Ecto neural progenitor cell (in vitro differentiated cells): ENCODE measurements at regions not wholly inside any gene's neighbourhood (a gene's known extent, or its start where the extent isn't known, plus 50 kb on each side); places are given as distances from the start of the nearest gene placed in this dataset.
"Not testable (repeated sequence)": the region's sequence is repeated elsewhere in the genome, so short reads cannot be mapped to it uniquely, and the experiment has no call there.

Source experiments
- DNase-seq: peaks from one replicate; pipeline ENCODE4 v3.0.0-alpha.2; 2018; ENCODE audit warnings: low spot score

DNA sequence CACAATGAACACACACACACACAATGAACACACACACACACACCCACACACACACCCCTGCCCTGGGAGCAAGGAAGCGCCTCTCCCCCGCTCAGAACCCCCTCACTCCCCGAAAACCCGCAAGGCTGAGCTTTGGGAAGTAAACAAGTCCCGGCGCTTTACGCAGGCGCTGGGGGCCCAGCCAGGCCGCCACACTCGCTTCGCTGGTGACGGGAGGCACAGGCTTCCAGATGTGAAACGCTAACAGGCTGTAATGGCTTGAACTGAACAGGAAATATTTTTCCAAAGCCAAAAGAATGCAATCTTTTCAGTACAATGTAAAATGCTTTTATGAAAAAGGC, 122.7 kb upstream of the IGF1R start:
- no peak for DNase-seq

- DNase-seq, result no peak
Observed at GRCh38 chr15:98526094-98526493, 122.2 kb upstream of the IGF1R start.

GRCh38 chr15:98528046-98528725, 120.2 kb upstream of the IGF1R start:
- DNase-seq, result no peak

DNA sequence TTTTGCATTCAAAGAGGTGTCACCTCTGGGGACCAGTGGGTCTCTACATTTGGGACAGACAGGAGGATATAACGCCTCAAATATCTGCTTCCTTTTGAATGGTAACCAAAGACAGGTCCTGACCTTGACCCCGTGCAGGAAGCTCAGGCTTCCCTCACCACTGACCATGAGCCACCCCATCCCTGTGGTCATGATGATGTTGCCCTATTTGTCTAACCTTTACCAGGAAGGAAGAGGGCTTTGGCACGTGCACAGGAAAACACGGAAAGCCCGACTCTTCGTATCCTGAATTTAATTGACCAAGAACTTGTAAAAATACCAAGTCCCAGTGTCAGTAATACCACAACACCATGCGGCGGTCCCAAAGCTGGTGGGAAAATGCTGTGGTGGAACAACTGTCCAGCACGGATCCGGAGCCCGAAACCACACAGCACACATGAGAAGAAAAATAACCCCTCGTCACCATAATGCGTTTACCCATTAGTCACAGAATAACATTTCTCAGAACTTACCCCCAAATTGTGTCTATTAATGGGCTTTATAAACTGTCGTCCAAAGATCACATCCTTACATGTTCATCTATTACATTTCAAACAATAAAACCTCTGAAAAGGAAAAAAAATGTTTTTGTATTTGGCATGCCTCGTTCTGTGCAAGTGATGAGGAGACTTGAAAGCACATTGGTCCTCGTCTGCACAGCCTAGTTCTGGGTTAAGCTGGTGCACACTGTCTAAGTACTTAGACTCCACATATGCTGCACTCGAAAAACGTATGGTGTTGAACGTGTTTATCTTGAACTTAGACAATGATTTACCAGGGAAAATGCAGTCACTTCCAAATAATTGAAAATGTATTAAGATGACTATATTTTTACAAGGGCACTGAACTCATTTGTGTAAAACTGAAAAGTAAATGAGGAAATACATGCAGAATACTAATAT, 118.9 kb upstream of the IGF1R start:
- no peak for DNase-seq

- DNase-seq, result no peak
Observed at GRCh38 chr15:98530570-98530969, 117.8 kb upstream of the IGF1R start.

DNA sequence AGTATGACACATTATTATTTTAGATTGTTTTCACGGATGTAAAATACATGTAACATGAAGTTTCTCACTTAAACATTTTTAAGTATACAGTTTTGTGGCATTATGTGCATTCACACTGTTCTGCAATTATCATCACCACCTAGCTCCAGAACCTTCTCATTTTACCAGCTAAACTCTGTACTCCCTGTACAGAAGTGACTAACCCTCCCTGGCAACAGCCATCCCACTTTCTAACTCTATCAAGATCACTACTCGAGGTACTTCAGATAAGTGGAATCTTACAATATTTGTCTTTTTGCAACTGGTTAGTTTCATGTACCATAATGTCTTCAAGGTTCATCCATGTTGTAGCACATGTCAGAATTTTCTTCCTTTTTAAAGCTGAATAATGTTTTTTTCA, 116.3 kb upstream of the IGF1R start:
- no peak for DNase-seq

DNA sequence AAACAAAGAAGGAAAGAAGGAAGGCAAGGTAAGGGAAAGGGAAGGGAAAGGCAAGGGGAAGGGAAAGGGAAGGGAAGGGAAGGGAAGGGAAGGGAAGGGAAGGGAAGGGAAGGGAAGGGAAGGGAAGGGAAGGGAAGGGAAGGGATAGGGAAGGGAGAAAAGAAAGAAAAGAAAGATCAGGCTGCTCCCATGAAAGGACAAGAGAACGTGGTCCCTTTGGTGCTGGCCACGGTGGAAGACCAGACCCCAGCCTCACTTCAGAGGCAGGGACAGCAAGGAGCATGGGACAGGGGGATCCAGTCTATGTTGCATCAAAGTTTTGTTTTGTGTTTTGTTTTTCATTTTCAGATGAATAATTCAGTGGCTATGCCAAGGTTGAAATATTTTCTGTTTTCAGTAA, 111.4 kb upstream of the IGF1R start:
- DNase-seq, result no peak

DNA sequence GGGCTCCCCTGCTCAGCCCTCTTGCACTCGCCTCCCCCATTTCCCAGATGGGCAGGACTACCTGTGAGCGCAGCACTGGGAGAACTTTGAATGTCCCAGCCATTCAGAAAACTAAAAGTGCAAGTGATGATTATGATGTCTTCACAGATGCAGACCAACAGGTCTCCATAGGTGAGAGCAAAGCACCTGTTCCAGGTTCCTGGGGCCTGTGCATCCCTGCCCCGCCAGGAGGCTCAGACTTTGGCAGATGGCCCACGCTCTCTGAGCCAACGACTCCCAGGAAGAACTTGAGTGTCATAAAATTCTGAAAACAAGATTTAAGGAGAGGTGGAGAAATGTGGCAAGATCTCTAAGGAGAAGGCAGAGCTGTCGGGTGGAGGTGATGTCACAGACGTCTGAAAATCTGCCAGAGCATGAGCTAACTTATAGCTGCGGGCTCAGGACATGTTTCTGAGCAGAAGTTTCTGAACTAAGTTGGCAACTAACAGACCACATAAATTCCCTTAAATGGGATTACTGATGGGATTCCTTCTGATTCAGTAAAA, 110.8 kb upstream of the IGF1R start:
- no peak for DNase-seq

GRCh38 chr15:98541519-98541918, 106.8 kb upstream of the IGF1R start:
- no peak for DNase-seq

GRCh38 chr15:98543237-98543636, 105.1 kb upstream of the IGF1R start:
- DNase-seq, result no peak

GRCh38 chr15:98546329-98546728, 102.0 kb upstream of the IGF1R start:
- no peak for DNase-seq

- no peak for DNase-seq
Observed at GRCh38 chr15:98547275-98547674, 101.1 kb upstream of the IGF1R start.

GRCh38 chr15:98547741-98548138, 100.6 kb upstream of the IGF1R start:
- DNase-seq, result peak; percentile 60

GRCh38 chr15:98548139-98548971, 100.0 kb upstream of the IGF1R start:
- DNase-seq, result peak; percentile 79

- DNase-seq, result no peak
Observed at GRCh38 chr15:98549003-98549402, 99.3 kb upstream of the IGF1R start.

DNA sequence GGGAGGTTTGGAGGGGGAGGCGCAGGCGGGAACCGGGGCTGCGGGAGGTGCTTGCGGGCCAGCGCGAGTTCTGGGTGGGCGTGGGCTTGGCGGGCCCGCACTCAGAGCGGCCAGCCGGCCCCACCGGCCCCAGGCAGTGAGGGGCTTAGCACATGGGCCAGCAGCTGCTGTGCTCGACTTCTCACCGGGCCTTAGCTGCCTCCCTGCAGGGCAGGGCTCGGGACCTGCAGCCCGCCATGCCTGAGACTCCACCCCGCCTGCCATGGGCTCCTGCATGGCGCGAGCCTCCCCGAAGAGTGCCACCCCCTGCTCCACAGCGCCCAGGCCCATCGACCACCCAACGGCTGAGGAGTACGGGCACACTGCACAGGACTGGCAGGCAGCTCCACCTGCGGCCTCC, 98.6 kb upstream of the IGF1R start:
- DNase-seq, result no peak

DNA sequence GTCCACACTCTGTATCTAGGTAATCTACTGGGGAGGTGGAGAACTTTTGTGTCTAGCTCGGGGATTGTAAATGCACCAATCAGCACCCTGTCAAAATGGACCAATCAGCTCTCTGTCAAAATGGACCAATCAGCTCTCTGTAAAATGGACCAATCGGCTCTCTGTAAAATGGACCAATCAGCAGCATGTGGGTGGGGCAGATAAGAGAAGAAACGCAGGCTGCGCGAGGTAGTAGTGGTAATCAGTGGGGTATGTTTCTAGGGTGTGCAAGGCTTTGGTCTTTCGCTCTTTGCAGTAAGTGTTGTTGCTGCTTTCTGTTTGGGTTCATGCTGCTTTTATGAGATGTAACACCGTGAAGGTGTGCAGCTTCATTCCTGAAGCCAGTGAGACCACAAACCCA, 98.0 kb upstream of the IGF1R start:
- not testable (repeated sequence) for DNase-seq

DNA sequence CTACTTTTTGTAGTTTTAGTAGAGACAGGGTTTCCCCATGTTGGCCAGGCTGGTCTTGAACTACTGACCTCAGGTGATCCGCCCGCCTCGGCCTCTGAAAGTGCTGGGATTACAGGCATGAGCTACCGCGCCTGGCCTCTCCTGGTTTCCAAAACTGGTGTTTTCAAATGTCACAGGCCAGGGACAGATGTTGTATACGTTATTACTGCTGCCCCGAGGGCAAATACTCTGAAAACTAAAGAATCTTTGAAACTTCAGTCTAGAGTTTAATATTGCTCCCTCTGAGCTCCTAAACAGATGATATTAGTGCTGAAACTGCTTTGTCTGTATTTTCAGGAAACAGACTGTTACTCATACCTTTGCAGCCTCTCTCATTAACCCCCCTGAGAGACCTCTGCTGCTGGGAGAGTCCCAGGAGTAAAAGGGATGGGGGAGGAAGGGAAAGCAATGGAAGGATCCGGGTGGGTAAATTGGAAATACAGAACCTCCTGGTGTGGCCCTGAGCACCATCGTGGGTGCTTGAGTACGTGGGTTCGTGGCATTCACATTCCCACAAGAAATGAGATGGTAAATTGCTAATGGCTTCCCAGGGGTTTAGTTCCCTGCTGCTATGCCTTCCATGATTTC, 96.3 kb upstream of the IGF1R start:
- no peak for DNase-seq

- no peak for DNase-seq
Observed at GRCh38 chr15:98554272-98555172, 93.8 kb upstream of the IGF1R start.

DNA sequence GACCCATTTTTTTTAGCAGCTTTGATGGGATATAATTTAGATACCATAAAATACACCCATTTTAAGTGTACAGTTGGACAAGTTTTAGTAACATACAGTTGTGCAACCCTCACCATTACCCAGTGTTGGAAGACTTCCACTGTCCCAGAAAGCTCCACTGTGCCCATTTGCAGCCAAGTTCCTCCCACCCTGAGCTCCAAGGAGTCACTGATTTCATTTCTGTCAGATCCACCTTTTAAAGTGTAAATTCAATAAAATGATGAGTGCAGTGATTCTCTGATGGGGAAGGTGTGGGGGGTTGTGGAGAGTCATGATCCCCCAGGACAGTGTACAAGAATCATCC, 93.2 kb upstream of the IGF1R start:
- no peak for DNase-seq

DNA sequence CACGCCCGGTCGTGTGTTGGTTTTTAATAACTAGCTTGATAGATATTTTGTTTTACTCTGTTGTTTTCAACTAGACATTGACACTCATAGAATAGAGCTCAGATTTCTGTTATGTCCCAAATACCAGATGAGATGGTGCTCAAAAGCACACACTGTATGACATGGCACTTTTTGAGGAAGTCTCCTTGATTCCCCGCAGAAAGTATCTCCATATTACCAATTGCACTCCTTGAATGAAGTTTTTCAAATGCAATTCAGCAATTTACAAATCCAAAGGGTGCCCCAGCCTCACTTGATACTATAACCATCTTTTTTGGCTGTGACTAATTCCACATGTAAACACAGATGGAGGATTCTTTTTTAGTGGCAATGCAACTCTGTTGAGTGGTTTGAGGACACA, 92.0 kb upstream of the IGF1R start:
- no peak for DNase-seq
